ELF-1 (cell line): ENCODE measurements at regions not wholly inside any gene's neighbourhood (a gene's known extent, or its start where the extent isn't known, plus 50 kb on each side); places are given as distances from the start of the nearest gene placed in this dataset.
"Not testable (repeated sequence)": the region's sequence is repeated elsewhere in the genome, so short reads cannot be mapped to it uniquely, and the experiment has no call there.

Experiments used
- DNase-seq: peaks from one replicate; pipeline ENCODE4 v3.0.0-alpha.2; 2016; ENCODE audit warnings: low read depth, low spot score

- peak; percentile 41 for DNase-seq
These were observed 207.4 kb upstream of the ZNF217 start for GRCh38 chr20:53800883-53801604.

DNA sequence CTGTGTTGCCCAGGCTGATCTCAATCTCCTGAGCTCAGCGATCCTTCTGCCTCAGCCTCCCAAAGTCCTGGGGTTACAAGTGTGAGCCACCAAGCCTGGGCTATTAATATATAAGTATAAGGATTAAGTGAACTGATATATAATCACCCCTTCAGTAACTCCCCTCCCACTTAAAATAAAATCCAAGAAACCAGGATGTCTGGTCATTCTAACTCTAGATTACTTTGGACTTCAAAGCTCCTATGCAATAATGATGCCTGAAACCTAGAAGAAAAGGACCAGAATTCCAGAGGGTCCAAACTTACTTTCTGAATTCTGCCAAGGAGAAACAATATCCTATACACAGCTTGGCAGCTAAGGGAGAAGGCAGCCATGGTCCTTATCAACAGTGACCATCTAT lies 206.8 kb upstream of the ZNF217 start:
- no peak for DNase-seq

GRCh38 chr20:53797085-53797484 lies 203.4 kb upstream of the ZNF217 start:
- DNase-seq = no peak

DNA sequence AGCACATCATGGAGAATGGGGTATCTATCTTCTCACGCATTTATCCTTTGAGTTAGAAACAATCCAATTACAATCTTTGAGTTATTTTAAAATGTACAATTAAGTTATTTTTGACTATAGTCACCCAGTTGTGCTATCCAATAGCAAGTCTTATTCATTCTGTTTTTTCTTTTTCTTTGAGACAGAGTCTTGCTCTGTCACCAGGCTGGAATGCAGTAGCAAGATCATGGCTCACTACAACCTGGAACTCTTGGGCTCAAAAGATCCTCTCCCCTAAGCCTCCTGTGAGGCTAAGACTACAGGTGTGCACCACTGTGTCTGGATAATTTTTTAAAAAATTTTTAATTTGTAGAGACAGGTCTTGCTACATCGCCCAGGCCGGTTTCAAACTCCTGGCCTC lies 201.5 kb upstream of the ZNF217 start:
- no peak for DNase-seq

DNA sequence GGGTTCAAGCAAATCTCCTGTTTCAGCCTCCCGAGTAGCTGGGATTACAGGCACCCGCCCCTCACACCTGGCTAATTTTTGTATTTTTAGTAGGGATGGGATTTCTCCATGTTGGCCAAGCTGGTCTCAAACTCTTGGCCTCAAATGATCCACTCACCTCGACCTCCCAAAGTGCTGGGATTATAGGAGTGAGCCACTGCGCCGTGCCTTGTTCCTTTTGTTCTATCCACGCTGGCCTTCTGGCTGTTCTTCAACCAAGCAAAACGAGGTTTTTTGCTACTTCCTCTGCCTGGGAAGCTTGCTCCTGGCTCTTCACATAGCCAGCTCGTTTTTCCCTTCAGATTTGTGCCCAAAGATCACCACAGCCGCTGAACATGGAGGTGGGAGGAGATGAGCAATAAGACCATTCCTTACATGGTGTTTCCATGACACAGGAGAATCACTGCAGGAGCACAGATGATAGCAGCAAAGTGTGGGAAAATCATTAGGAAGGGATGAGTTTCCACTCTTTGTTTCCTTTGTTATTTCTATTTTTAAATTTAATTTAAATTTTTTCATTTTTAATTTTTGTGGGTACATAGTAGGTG lies 201.0 kb upstream of the ZNF217 start:
- no peak for DNase-seq

DNA sequence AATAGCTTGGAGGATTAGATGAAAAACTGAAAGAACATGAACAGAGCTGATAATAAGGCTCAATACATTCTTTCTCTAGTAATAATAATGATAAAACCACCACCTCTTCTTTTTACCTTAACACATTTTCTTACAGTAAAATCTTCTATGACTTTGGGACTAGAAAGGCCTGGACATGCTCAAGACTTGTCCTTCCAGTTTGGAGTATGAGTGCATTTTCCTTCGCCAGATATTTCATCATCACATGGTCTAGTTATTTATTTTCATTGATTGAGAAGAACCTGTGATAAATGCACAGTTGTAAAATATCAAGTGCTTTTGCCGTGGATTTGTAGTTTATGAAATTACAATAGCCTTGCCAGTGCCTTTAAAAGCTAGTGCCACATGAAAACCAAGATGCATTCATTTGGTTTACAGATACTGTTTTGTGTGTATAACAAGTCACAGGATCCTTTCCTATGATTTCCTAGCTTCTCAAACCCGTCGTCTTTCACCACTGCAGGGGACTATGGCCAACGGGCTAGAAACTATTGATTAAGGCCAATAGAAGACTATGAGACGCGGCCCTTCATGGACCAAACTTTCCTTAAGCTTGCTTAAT lies 200.2 kb upstream of the ZNF217 start:
- no peak for DNase-seq

GRCh38 chr20:53792946-53793536 lies 199.4 kb upstream of the ZNF217 start:
- DNase-seq = no peak

DNA sequence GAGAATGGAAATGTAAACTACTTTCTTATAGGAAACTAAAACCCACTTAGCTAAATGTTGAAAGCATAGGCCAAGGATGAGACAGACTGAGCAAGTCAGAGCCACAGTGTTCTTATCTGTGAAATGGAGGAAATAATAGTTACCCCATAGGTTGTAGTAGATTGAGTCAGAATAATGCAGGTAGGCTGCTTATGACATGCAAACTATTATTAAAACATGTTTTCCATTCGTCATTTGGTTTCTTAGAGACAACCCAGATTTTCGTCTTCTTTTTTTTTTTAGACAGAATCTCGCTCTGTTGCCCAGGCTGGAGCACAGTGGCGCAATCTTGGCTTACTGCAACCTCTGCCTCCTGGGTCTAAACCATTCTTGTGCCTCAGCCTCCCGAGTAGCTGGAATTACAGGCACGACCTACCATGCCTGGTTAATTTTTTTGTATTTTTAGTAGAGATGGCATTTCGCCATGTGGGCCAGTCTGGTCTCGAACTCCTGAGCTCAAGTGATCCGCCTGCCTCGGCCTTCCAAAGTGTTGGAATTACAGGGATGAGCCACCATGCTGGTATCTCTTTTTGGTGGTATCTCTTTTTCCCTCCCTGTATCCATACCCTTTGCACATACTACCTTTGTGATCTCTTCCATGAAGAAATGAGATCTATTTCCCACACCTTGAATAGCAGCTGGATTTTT lies 196.5 kb upstream of the ZNF217 start:
- no peak for DNase-seq

GRCh38 chr20:53788253-53789022 lies 194.8 kb upstream of the ZNF217 start:
- DNase-seq = no peak

- not testable (repeated sequence) for DNase-seq
These were observed 193.9 kb upstream of the ZNF217 start for GRCh38 chr20:53787491-53787931.

DNA sequence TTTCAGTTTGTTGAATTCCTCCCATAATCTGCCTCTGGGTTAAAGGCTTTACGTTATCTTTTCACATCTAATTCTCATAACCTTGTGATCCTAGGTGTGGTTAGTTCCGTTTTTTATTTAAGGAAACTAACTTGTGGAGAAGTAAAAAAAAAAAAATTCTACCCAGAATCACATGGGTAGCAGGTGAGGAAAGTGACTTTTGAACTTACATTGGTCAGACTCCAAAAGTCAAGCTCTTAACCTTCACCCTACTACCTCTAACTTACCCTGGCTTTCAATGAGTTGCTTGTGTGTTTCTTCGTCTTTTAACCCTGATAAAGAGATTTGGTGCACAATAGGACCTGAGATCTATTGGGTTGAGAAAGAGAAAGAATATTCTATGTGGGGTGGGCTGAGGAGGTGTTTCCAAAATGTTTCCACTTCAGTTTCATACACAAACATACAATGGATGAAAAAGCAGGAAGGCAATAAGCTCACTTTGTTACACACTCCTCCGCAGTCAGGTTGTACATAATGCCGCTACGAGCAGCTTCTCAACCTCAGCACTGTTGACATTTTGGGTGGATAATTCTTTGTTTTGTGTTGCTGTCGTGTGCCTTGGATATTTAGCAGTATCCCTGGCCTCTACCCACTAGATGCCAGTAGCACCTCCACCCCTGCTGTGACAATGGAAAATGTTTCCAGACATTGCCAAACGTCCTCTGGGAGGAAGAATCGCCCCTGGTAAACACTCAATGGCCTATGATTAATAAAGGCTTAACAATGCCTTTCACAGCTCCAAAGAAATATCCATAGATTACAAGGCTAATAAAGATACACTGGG lies 193.0 kb upstream of the ZNF217 start:
- no peak for DNase-seq

DNA sequence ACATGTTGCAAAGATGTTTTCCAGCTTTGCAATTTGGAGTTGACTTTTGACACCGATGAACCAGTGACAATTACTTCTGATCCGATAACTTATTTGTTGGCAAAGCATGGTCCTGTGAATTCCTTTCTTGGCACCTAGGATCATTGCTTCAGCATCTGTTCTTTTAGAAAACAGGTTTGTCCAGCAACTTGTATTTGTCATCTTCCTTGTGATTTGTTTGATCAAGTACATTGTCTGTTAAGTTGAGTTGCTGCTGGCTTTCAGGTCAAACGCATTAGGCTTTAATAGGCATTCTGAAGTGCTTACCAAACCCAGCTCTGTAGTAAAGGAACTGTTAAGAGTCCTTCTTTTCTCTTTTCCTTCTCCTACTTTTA lies 192.4 kb upstream of the ZNF217 start:
- DNase-seq = no peak

DNA sequence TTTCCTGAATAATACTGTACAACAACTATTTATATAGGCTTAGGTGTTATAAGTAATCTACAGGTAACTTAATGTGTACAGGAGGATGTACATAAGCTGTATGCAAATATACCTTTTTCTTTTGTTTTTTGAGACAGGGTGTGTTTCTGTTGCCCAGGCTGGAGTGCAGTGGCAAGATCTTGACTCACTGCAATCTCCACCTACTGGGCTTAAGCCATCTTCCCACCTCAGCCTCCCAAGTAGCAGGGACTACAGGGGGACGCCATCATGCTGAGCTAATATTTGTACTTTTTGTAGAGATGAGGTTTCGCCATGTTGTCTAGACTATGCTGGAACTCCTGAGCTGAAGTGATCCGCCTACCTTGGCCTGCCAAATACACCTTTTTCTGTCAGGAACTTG lies 191.7 kb upstream of the ZNF217 start:
- DNase-seq = no peak

DNA sequence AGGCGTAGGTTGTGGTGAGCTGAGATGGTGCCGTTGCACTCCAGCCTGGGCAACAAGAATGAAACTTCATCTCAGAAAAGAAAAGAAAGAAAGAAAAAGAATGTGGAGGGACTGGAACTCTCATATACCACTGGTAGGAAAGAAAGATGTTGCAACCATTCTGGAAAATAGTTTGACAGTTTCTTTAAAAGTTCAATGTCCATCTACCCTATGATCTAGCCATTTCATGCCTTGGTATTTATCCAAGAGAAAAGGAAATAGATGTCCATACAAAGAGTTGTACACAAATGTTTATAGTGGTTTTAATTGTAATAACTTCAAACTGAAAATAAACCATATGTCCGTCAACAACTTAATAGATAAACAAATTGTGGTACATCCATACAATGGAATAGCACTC lies 190.1 kb upstream of the ZNF217 start:
- DNase-seq = no peak

GRCh38 chr20:53782612-53783246 lies 189.1 kb upstream of the ZNF217 start:
- DNase-seq = no peak

DNA sequence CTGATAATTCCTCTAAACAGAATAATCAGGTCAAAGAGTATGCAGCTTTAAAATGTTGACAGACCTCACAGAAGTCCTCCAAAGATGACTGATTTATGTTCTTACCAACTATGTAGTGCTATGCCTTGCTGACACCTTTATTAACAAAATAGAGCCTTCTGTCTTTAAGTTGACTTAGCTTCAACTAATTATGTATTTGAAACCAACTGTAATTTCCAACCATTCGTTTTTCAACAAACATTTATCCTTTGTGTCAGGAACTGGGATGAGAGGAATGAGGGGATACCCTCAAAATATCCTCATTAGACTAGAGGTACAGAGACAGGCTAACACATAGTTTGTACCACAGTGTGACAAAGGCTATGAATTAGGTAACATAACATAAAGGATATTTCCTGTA lies 186.2 kb upstream of the ZNF217 start:
- no peak for DNase-seq

- DNase-seq = no peak
These were observed 185.1 kb upstream of the ZNF217 start for GRCh38 chr20:53778736-53779135.

DNA sequence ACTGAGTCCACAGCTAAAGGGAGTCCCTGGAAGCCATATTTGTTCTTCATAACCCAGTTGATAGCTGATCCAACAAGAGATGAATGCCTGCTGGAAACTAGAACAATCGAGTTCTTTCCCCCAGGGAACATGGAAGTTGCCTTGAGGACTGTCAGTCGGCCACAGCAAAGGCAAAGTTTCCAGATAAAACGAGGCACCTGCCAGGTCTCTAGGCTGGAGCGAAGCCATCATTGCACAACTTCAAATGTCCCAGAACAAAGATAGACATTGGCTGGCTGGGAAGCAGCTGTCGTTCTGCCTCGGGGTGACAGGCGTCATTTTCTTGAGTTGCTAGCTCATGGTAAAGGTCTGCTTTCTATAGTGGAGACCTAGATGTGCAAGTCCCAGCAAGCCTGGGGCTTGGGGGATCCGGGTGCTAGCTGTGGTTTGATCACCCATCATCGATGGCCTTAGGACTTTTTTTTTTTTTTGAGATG lies 184.4 kb upstream of the ZNF217 start:
- no peak for DNase-seq

DNA sequence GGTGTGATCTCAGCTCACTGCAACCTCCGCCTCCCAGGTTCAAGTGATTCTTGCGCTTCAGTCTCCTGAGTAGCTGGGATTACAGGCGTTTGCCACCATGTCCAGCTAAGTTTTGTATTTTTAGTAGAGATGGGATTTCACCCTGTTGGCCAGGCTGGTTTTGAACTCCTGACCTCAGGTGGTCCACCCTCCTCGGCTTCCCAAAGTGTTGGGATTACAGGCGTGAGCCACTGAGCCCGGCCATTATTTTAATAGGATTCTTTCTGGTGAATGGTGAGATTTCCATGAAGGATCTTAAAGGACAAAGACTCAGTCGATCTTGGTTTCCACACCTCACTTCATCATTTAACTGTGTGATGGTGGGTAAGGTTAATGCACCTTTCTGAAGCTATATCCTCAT lies 183.8 kb upstream of the ZNF217 start:
- DNase-seq = not testable (repeated sequence)

DNA sequence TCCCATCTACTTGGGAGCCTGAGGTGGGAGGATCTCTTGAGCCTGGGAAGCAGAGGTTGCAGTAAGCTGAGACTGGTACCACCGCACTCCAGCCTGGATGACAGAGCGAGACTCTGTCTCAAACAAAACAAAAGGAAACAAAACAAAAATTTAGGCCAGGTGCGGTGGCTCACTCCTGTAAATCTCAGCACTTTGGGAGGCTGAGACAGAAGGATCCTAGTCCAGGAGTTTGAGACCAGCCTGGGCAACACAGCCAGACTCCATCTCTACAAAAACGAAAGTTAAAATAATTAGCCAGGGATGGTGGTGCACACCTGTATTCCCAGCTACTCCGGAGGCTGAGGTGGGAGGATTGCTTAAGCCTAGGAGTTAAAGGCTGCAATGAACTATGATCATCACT lies 183.2 kb upstream of the ZNF217 start:
- DNase-seq = no peak
